ENCODE measurements at regions not wholly inside any gene's neighbourhood (a gene's known extent, or its start where the extent isn't known, plus 50 kb on each side); places are given as distances from the start of the nearest gene placed in this dataset.
"Not testable (repeated sequence)": the region's sequence is repeated elsewhere in the genome, so short reads cannot be mapped to it uniquely, and the experiment has no call there.

DNA sequence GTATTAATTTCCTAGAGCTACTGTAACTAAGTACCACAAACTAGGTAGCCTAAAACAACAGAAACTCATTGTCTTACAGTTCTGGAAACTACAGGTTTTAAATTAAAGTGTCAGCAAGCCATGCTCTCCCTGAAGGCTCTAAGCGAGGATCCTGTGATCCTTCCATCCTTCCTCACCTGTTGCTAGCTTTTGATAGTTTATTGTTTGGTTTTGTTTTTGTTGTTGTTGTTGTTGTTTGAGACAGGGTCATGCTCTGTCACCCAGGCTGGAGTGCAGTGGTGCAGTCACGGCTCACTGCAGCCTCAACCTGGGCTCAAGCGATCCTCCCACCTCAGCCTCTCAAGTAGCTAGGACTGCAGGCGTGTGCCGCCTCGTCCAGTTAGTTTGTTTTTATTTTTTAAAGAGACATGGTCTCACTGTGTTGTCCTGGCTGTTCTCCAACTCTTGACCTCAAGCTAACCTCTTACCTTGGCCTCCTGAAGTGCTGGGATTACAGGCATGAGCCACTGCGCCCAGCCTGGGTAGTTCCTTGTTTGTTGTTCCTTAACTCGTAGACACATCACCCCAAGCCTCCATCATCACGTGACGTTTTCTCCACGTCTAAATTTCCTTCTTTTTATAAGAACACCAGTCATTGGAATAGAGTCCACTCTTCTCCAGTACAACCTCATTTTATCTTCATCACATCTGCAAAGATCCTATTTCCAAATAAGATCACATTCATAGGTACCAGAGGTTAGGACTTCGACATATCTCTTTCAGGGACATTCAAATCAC is 109.1 kb downstream of the AKR1D1 start:
- no peak overlapping the region for H3K4me3 ChIP-seq (ENCODE audit: low read depth, low read length)
- TF ChIP-seq, protein P1, sequence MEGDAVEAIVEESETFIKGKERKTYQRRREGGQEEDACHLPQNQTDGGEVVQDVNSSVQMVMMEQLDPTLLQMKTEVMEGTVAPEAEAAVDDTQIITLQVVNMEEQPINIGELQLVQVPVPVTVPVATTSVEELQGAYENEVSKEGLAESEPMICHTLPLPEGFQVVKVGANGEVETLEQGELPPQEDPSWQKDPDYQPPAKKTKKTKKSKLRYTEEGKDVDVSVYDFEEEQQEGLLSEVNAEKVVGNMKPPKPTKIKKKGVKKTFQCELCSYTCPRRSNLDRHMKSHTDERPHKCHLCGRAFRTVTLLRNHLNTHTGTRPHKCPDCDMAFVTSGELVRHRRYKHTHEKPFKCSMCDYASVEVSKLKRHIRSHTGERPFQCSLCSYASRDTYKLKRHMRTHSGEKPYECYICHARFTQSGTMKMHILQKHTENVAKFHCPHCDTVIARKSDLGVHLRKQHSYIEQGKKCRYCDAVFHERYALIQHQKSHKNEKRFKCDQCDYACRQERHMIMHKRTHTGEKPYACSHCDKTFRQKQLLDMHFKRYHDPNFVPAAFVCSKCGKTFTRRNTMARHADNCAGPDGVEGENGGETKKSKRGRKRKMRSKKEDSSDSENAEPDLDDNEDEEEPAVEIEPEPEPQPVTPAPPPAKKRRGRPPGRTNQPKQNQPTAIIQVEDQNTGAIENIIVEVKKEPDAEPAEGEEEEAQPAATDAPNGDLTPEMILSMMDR (conservative IDR thresholded peaks at IDR 0.05; ENCODE audit: low read depth, low read length): no peak
- no peak for DNase-seq (ENCODE audit: low read depth)

DNA sequence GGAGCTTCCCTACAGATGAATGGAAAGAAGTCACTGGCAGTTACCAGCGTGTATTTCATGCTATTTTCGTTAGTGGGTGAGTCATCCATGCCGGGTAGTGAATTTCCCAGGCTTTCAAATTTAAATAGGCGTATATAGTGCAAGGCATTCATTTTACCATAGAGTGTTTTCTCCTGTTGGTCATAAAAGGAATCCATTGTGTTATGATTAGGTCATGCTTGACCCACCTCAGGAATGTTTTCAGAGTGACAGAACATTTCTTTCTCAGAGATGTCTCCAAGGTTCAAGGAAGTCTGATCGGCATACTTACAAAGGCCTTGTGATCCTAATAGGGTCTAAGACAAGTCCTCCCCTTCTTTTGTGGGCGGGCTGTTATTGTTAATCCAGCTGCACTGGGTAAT is 110.7 kb downstream of the AKR1D1 start:
- TF ChIP-seq, protein P1 (conservative IDR thresholded peaks at IDR 0.05; ENCODE audit: low read depth, low read length): no peak
- DNase-seq (ENCODE audit: low read depth): peak; percentile 80
- H3K4me3 ChIP-seq (ENCODE audit: low read depth, low read length): no peak overlapping the region

DNA sequence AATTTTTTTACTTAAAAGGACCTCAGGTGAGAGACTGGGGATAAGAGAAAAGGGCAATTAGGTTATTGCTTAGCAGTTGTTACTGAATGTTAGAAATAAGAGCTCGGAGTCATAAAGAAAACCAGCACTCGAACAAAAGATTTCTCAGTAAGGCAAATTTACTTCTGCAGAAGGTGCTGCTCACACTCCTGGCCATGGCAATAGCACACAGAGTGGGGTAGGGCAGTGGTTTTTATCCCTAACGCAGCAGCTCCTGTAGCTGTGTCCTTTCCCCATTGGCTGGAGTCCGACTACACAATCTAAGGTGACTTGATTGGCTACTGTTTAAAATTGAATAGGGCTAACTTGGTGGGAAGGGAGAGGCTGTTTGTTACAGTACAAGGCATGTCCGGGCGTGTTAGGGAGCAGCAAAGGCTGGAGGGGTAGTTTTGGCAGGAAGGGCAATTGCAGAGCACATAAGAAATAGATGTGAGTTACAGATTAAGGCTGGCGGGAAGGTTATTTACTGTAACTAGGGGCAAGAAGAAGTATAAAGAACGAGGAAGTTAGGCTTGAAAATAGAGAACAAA is 112.1 kb downstream of the AKR1D1 start:
- no peak for DNase-seq (ENCODE audit: low read depth)
- TF ChIP-seq, protein P1 (conservative IDR thresholded peaks at IDR 0.05; ENCODE audit: low read depth, low read length): no peak
- no peak overlapping the region for H3K4me3 ChIP-seq (ENCODE audit: low read depth, low read length)

DNA sequence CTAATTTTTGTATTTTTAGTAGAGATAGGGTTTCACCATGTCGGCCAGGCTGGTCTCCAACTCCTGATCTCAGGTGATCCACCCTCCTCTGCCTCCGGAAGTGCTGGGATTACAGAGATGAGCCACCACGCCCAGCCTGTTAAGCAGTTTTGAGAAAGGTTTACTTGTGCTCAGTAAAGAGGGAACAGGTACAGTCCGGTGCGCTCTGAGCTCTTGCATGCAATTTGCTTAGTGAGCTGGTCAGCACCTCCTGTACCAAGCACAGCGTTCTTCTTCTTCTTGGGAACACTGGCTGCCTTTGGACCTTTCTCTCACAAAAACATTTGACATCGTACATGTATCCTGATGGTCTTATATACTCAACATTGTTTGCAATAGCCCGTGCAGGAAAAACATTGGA is 118.3 kb downstream of the AKR1D1 start:
- DNase-seq (ENCODE audit: low read depth): no peak
- no peak overlapping the region for H3K4me3 ChIP-seq (ENCODE audit: low read depth, low read length)
- TF ChIP-seq, protein P1 (conservative IDR thresholded peaks at IDR 0.05; ENCODE audit: low read depth, low read length): no peak

DNA sequence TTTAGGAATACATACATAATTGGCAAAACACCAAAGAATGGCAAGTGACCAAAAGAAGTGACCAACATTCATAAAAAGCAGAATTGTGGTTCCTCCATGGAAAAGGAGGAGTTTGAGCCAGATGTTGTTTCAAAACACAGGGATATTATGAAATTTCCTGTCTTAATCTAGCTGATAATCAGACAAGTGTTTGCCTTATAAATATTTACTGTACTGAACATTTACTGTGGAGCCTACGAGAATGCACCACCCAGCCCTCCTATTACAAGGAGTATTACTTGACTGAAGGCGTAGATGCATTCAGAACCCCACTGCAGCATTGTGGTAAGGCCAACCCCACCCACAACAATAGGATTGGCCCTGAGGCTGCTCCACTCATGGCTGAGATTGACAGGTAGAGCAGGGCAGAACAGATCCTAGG is 118.9 kb downstream of the AKR1D1 start:
- TF ChIP-seq, protein P1 (conservative IDR thresholded peaks at IDR 0.05; ENCODE audit: low read depth, low read length): no peak
- DNase-seq (ENCODE audit: low read depth): no peak
- H3K4me3 ChIP-seq (ENCODE audit: low read depth, low read length): no peak overlapping the region

DNA sequence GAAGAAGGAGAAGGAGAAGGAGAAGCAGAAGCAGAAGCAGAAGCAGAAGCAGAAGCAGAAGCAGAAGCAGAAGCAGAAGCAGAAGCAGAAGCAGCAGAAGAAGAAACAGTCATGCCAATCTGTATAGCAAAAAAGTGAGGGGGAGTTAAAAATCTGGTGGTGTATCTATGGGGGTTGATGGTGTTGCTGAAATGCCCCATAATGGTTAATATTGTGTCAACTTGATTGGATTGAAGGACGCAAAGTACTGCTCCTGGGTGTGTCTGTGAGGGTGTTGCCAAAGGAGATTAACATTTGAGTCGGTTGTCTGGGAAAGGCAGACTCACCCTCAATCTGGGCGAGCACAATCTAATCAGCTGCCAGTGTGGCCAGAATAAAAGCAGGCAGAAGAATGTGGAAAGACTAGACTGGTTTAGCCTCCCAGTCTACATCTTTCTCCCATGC is 120.3 kb downstream of the AKR1D1 start:
- H3K4me3 ChIP-seq (ENCODE audit: low read depth, low read length); DNase-seq (ENCODE audit: low read depth): not testable (repeated sequence)

DNA sequence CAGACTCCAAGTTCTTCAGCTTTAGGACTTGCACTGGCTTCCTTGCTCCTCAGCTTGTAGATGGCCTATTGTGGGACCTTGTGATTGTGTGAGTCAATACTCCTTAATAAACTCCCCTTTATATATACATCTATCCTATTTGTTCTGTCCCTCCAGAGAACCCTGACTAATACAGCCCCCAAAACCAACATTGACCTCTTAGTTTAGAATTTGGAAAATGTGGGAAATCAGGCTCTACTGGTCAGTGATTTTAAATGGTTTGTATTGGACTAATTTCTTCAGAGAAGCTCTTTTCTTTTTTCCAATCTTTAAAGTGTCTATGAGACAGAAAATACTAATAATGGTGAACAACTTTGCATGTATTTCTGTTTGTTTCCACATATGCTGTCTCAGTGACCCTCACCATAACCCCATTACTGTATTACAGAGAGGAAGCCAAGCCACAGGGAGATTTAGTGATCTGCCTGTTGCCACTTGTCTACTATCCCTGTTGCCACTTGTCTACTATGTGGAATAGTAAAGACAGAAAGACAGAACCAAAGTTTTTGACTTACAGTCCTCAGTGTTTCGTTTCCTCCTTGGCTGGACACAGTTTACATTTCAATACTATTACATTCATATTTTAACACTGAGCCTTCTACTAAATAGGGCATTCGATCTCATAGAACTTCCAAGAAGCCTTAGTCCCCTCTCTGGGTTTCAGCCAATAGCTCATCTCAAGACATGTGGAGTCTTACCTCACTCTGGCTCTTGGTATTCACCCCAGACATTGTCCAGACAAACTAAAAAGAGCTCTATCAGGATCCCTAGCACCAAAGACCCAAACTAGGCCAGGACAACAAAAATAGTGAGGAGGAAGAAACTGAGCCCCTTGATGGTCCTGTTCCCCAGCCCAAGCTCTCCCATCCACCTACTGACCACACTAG is 121.0 kb downstream of the AKR1D1 start:
- no peak overlapping the region for H3K4me3 ChIP-seq (ENCODE audit: low read depth, low read length)
- no peak for DNase-seq (ENCODE audit: low read depth)
- TF ChIP-seq, protein P1 (conservative IDR thresholded peaks at IDR 0.05; ENCODE audit: low read depth, low read length): no peak
